HepG2 (cell line): ENCODE measurements at regions not wholly inside any gene's neighbourhood (a gene's known extent, or its start where the extent isn't known, plus 50 kb on each side); places are given as distances from the start of the nearest gene placed in this dataset.

Source experiments
- ATAC-seq: fragments of 200-7000 bp; cut with Tn5 transposase; 3 replicates; pipeline ENCODE4 v1.9.1; 2020; ENCODE audit warnings: mild to moderate bottlenecking, moderate library complexity
- BruUV-seq: library from RNA; stranded (reverse); fragments of 400-500 nt; replicated peaks from 2 replicates; lab custom pipeline; 2021; lab: Mats Ljungman, UMichigan
- CTCF ChIA-PET: fragments of 300-600 bp; formaldehyde crosslinking; extraction: SDS; loops from one replicate; lab custom pipeline; 2021; ENCODE audit warnings: low total read pairs, inconsistent platforms, low intra/inter-chr PET ratio; lab: Yijun Ruan, JAX
- POLR2A ChIA-PET: fragments of 350-600 bp; sonication (Branson Sonifier 250); formaldehyde crosslinking; loops from one replicate; lab custom pipeline; 2020; ENCODE audit warnings: antibody characterized with exemption, inconsistent platforms; lab: Yijun Ruan, JAX
- DNase-seq: peaks from one replicate; pipeline ENCODE4 v3.0.0-alpha.2; 2015; ENCODE audit warnings: low spot score
- FAIRE-seq: peaks from 3 replicates; lab custom pipeline; 2011; peaks lifted over from hg19 to GRCh38; lab: Jason Lieb, UNC
- H2AFZ ChIP-seq: one replicate; pipeline ENCODE4 v1.6.1; 2011; ENCODE audit warnings: low read length, inconsistent platforms
- H3K27ac ChIP-seq: fragments of 300-600 bp; 3 replicates; pipeline ENCODE4 v1.8.0; 2011; ENCODE audit warnings: mixed run types, mild to moderate bottlenecking, mixed read lengths, low read length, inconsistent platforms; ENCODE audit not compliant: insufficient read depth; ENCODE audit errors: extremely low read length
- H3K27me3 ChIP-seq, 2 experiments: fragments of 200-600 bp in 1 of 2; 2 replicates in 1 of 2; 3 replicates in 1 of 2; pipeline versions ENCODE4 v1.6.0 to v1.8.0; 2011; ENCODE audit warnings: low read length in 2 of 2, mild to moderate bottlenecking in 2 of 2, moderate library complexity in 2 of 2, inconsistent platforms in 1 of 2; ENCODE audit not compliant: insufficient read depth in 2 of 2, control insufficient read depth in 1 of 2
- H3K36me3 ChIP-seq, 2 experiments: fragments of 200-600 bp in 1 of 2; replicated peaks in 1 of 2; 2 replicates in 1 of 2; 3 replicates in 1 of 2; pipeline versions ENCODE4 v1.5.1 to v1.8.0; 2011; ENCODE audit warnings: low read length in 2 of 2, inconsistent platforms in 1 of 2; ENCODE audit not compliant: insufficient read depth in 2 of 2, control insufficient read depth in 1 of 2
- H3K4me1 ChIP-seq: 2 replicates; pipeline ENCODE4 v1.5.1; 2012; ENCODE audit warnings: low read length, inconsistent platforms; ENCODE audit not compliant: insufficient read depth
- H3K4me2 ChIP-seq: 2 replicates; pipeline ENCODE4 v1.6.0; 2011; ENCODE audit warnings: low read depth, low read length, inconsistent platforms
- H3K4me3 ChIP-seq, 3 experiments: fragments of 200-600 bp in 1 of 3; sonication (generic), shearing (Covaris generic) in 1 of 3; replicated peaks in 1 of 3; 2 replicates each; pipeline ENCODE4 v1.5.1; 2011 to 2016; ENCODE audit warnings: low read length in 3 of 3, inconsistent platforms in 2 of 3, low read depth in 2 of 3, mild to moderate bottlenecking in 2 of 3, control low read depth in 1 of 3, mixed read lengths in 1 of 3; ENCODE audit not compliant: insufficient read depth in 1 of 3
- H3K79me2 ChIP-seq: one replicate; pipeline ENCODE4 v1.6.1; 2011; ENCODE audit warnings: low read length, inconsistent platforms; ENCODE audit not compliant: insufficient read depth
- H3K9ac ChIP-seq: 2 replicates; pipeline ENCODE4 v1.6.0; 2011; ENCODE audit warnings: mild to moderate bottlenecking, low read depth, low read length, inconsistent platforms; ENCODE audit not compliant: insufficient read depth
- H3K9me3 ChIP-seq: 2 replicates; pipeline ENCODE4 v1.5.1; 2012; ENCODE audit warnings: mild to moderate bottlenecking, low read length
- H4K20me1 ChIP-seq: 2 replicates; pipeline ENCODE4 v1.6.0; 2011; ENCODE audit warnings: inconsistent platforms, mild to moderate bottlenecking, low read length, moderate library complexity; ENCODE audit not compliant: insufficient read depth
- BORCS8-MEF2B ChIP-seq: sonication (generic); formaldehyde crosslinking; IDR thresholded peaks from 2 replicates; pipeline ENCODE4 v1.8.0; 2022; ENCODE audit warnings: mild to moderate bottlenecking, missing genetic modification reagents
- FOXJ3 ChIP-seq: sonication (generic); formaldehyde crosslinking; IDR thresholded peaks from 2 replicates; pipeline ENCODE4 v1.4.0; 2020; ENCODE audit warnings: missing genetic modification reagents, mild to moderate bottlenecking, borderline replicate concordance
- HNF4A ChIP-seq: sonication (generic); formaldehyde crosslinking; IDR thresholded peaks from 2 replicates; pipeline ENCODE4 v1.4.0; 2020; ENCODE audit warnings: missing genetic modification reagents
- NCOA5 ChIP-seq: sonication (generic); formaldehyde crosslinking; IDR thresholded peaks from 2 replicates; pipeline ENCODE4 v1.4.0; 2020; ENCODE audit warnings: missing genetic modification reagents
- PRDM4 ChIP-seq: sonication (generic); formaldehyde crosslinking; IDR thresholded peaks from 2 replicates; pipeline ENCODE4 v1.9.0; 2021; ENCODE audit warnings: missing genetic modification reagents, borderline replicate concordance
- SP2 ChIP-seq: sonication (generic); formaldehyde crosslinking; IDR thresholded peaks from 2 replicates; pipeline ENCODE4 v1.5.1; 2020; ENCODE audit warnings: mild to moderate bottlenecking, missing genetic modification reagents
- XBP1 ChIP-seq: sonication (generic); formaldehyde crosslinking; IDR thresholded peaks from 2 replicates; pipeline ENCODE4 v1.5.0; 2020; ENCODE audit warnings: missing genetic modification reagents
- ZBTB33 ChIP-seq: sonication (generic); formaldehyde crosslinking; IDR thresholded peaks from 2 replicates; pipeline ENCODE4 v1.4.0; 2020; ENCODE audit warnings: missing genetic modification reagents
- ZNF124 ChIP-seq: sonication (generic); formaldehyde crosslinking; IDR thresholded peaks from 2 replicates; pipeline ENCODE4 v1.4.0; 2020; ENCODE audit warnings: missing genetic modification reagents
- ZNF232 ChIP-seq: sonication (generic); formaldehyde crosslinking; IDR thresholded peaks from 2 replicates; pipeline ENCODE4 v1.4.0; 2020; ENCODE audit warnings: missing genetic modification reagents, borderline replicate concordance
- ZNF235 ChIP-seq: sonication (generic); formaldehyde crosslinking; IDR thresholded peaks from 2 replicates; pipeline ENCODE4 v1.8.1; 2023; ENCODE audit warnings: mild to moderate bottlenecking, missing genetic modification reagents, borderline replicate concordance
- ZNF513 ChIP-seq: sonication (generic); formaldehyde crosslinking; conservative IDR thresholded peaks from 2 replicates; pipeline ENCODE4 v1.5.0; 2020; ENCODE audit warnings: missing genetic modification reagents
- WGBS: methylation state at CpG from one replicate; pipeline ENCODE4 v1.1.6; 2017; ENCODE audit warnings: low lambda C conversion rate; 5-methylcytosine and 5-hydroxymethylcytosine counted together
- in situ Hi-C: cut with HindIII; loops from 2 replicates; pipeline ENCODE4 v1.10.0; 2017; ENCODE audit warnings: low pct_unique_long_range_greater_than_20kb; ENCODE audit not compliant: extremely low pct_ligation_motif_present
- intact Hi-C: fragments of 100-400 bp; cut with micrococcal nuclease; formaldehyde crosslinking; loops from one replicate; pipeline ENCODE4 v1.10.0; 2022; ENCODE audit not compliant: unreplicated experiment

GRCh38 chr3:67202053-67202452, 203.9 kb downstream of the KBTBD8 start:
- no TSS peak for BruUV-seq
- no peaks in the 10 kb centered on the region for H3K9me3 ChIP-seq
- H3K4me2 ChIP-seq: no peak overlapping the region
- ChIA-PET POLR2A (no interaction called here), CTCF (no interaction called here)
- H3K36me3 ChIP-seq: no peaks in the 10 kb centered on the region
- H3K79me2 ChIP-seq: no peaks in the 10 kb centered on the region
- no peaks in the 10 kb centered on the region for H4K20me1 ChIP-seq
- H3K9ac ChIP-seq: no peak overlapping the region
- H3K4me3 ChIP-seq: no peak overlapping the region
- in situ Hi-C loops: no loop called here
- intact Hi-C loops: no loop called here
- no peaks in the 10 kb centered on the region for H3K4me1 ChIP-seq
- no peaks in the 10 kb centered on the region for H3K27me3 ChIP-seq
- 47% methylated on average over 3 of the region's 3 CpGs for WGBS
- no peak overlapping the region for H3K27ac ChIP-seq
- no peak for TF ChIP-seq ZNF513
- no peak for TF ChIP-seq PRDM4 (CRISPR knock-in tag)
- TF ChIP-seq ZBTB33 (CRISPR knock-in tag): no peak
- no peak for TF ChIP-seq NCOA5
- no peak for TF ChIP-seq ZNF232 (CRISPR knock-in tag)
- TF ChIP-seq BORCS8-MEF2B (CRISPR knock-in tag): no peak
- TF ChIP-seq ZNF235: no peak
- TF ChIP-seq SP2: no peak
- no peak for TF ChIP-seq HNF4A (CRISPR knock-in tag)
- no peak for TF ChIP-seq XBP1 (CRISPR knock-in tag)
- TF ChIP-seq FOXJ3 (CRISPR knock-in tag): no peak
- no peak for TF ChIP-seq ZNF124 (CRISPR knock-in tag)
- no peak overlapping the region for H2AFZ ChIP-seq
- DNase-seq: no peak
- ATAC-seq: no peak
- FAIRE-seq: no peak
